ENCODE measurements at regions not wholly inside any gene's neighbourhood (a gene's known extent, or its start where the extent isn't known, plus 50 kb on each side); places are given as distances from the start of the nearest gene placed in this dataset.
A peak's percentile ranks its signal among the peaks of the same experiment; 100 is the strongest.

GRCh38 chr18:40751186-40751585 lies 1203.8 kb upstream of the PIK3C3 start:
- DNase-seq (ENCODE audit: low read depth, low spot score) (no peak), ATAC-seq (no peak), FAIRE-seq (no peak)
- H3K4me1 ChIP-seq (ENCODE audit: control insufficient read depth, insufficient read depth, low read length), result no peaks in the 10 kb centered on the region
- no peak overlapping the region for H3K27ac ChIP-seq (ENCODE audit: control insufficient read depth, insufficient read depth)
- in situ Hi-C loops (cut with MboI), result no loop called here
- POLR2A ChIA-PET, result no interaction called here
- H3K4me2 ChIP-seq (ENCODE audit: control insufficient read depth, insufficient read depth), result no peak overlapping the region
- intact Hi-C loops (cut with micrococcal nuclease; ENCODE audit: unreplicated experiment), result no loop called here
- no peak overlapping the region for H3K4me3 ChIP-seq
- SMC1A ChIA-PET (ENCODE audit: uncharacterized antibody, unreplicated experiment), result no interaction called here
- BruUV-seq (replicated peaks), result no TSS peak
- CTCF ChIA-PET, result no interaction called here
- no peaks in the 10 kb centered on the region for H3K79me2 ChIP-seq (ENCODE audit: control insufficient read depth, insufficient read depth, low read length)
- H2AFZ ChIP-seq (ENCODE audit: control insufficient read depth, low read depth, low read length), result no peak overlapping the region
- 37% methylated on average over 2 of the region's 2 CpGs for WGBS (ENCODE audit: insufficient coverage, insufficient replicate concordance, low lambda C conversion rate, missing lambda C conversion rate)
- TF ChIP-seq CREM (IDR thresholded peaks at IDR 0.05; ENCODE audit: low read depth) (no peak), SUZ12 (IDR thresholded peaks at IDR 0.05; ENCODE audit: unreplicated experiment) (no peak), JUND (IDR thresholded peaks at IDR 0.05; ENCODE audit: low read depth, low read length) (no peak)
- RAD21 ChIA-PET (ENCODE audit: unreplicated experiment), result no interaction called here
- H3K9ac ChIP-seq (ENCODE audit: control insufficient read depth, insufficient read depth, low read length), result no peak overlapping the region
- H3K27me3 ChIP-seq (replicated peaks in 1 of 2; ENCODE audit: control insufficient read depth in 2 of 2, insufficient read depth in 2 of 2, low read length in 1 of 2), result no peaks in the 10 kb centered on the region
- no peaks in the 10 kb centered on the region for H3K9me3 ChIP-seq (replicated peaks; ENCODE audit: control insufficient read depth, insufficient read depth, low read length)
- no peaks in the 10 kb centered on the region for H3K36me3 ChIP-seq (ENCODE audit: control insufficient read depth in 2 of 2, insufficient read depth in 2 of 2, low read length in 1 of 2)
- H4K20me1 ChIP-seq (ENCODE audit: control insufficient read depth, insufficient read depth), result no peaks in the 10 kb centered on the region

DNA sequence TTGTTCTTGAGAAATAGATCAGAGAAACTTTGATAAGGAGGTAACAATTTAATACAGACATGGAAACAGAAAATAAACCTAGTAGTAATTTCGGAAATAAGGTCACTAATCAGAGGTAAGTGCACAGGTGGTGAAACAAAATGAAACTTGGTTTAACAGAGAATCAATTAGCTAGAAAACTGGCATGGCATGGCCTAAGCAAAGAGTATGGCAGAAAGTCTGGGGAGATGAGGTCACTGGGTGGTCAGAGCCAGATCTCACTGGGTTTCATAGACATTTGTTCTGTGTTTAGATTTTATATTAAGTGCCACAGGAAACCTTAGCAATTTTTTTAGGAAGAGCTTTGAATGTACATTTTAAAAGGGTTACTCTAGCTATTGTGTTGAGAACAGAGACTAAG lies 1216.0 kb upstream of the PIK3C3 start:
- SMC1A ChIA-PET (ENCODE audit: uncharacterized antibody, unreplicated experiment), result interaction anchor here (1.2 kb wide), 1 partner anchor 16 kb away, joined by 3 read pairs; no protein-coding TSS in a partner anchor
- no peak for DNase-seq (ENCODE audit: low read depth, low spot score)
- BruUV-seq (replicated peaks), result no TSS peak
- RAD21 ChIA-PET (ENCODE audit: unreplicated experiment), result no interaction called here
- Histone ChIP-seq H3K9me3 (replicated peaks; ENCODE audit: control insufficient read depth, insufficient read depth, low read length) (no peaks in the 10 kb centered on the region), H3K9ac (ENCODE audit: control insufficient read depth, insufficient read depth, low read length) (no peak overlapping the region), H3K79me2 (ENCODE audit: control insufficient read depth, insufficient read depth, low read length) (no peaks in the 10 kb centered on the region), H4K20me1 (ENCODE audit: control insufficient read depth, insufficient read depth) (no peaks in the 10 kb centered on the region), H3K4me3 (no peak overlapping the region), H2AFZ (ENCODE audit: control insufficient read depth, low read depth, low read length) (no peak overlapping the region), H3K4me2 (ENCODE audit: control insufficient read depth, insufficient read depth) (no peak overlapping the region), H3K4me1 (ENCODE audit: control insufficient read depth, insufficient read depth, low read length) (no peaks in the 10 kb centered on the region), H3K27ac (ENCODE audit: control insufficient read depth, insufficient read depth) (no peak overlapping the region), H3K36me3 (ENCODE audit: control insufficient read depth in 2 of 2, insufficient read depth in 2 of 2, low read length in 1 of 2) (no peaks in the 10 kb centered on the region), H3K27me3 (replicated peaks in 1 of 2; ENCODE audit: control insufficient read depth in 2 of 2, insufficient read depth in 2 of 2, low read length in 1 of 2) (no peaks in the 10 kb centered on the region)
- ATAC-seq, result peak; percentile 83
- WGBS (ENCODE audit: insufficient coverage, insufficient replicate concordance, low lambda C conversion rate, missing lambda C conversion rate), result 4% methylated on average over 1 of the region's 1 CpG
- CTCF ChIA-PET, result interaction anchor here (0.6 kb wide), 1 partner anchor 337 kb away, joined by 3 read pairs; no protein-coding TSS in a partner anchor
- intact Hi-C loops (cut with micrococcal nuclease; ENCODE audit: unreplicated experiment) (no loop called here), in situ Hi-C loops (cut with MboI) (no loop called here)
- no peak for FAIRE-seq
- TF ChIP-seq MTA2 (IDR thresholded peaks at IDR 0.05; ENCODE audit: low read depth) (0 out of 2 replicates have a peak, but pooled peaks have one; percentile 5), MLLT1 (IDR thresholded peaks at IDR 0.05) (no peak)
- POLR2A ChIA-PET, result no interaction called here

All from GM12878 (cell line).